ENCODE measurements at regions not wholly inside any gene's neighbourhood (a gene's known extent, or its start where the extent isn't known, plus 50 kb on each side); places are given as distances from the start of the nearest gene placed in this dataset.
"Not testable (repeated sequence)": the region's sequence is repeated elsewhere in the genome, so short reads cannot be mapped to it uniquely, and the experiment has no call there.

GRCh38 chr16:9141813-9142212, 50.4 kb downstream of the HAPSTR1 start:
- no peak for DNase-seq (ENCODE audit: insufficient read length, low spot score)
- FAIRE-seq = no peak

- DNase-seq (ENCODE audit: insufficient read length, low spot score) (no peak), FAIRE-seq (no peak)
These were observed 52.7 kb downstream of the HAPSTR1 start for GRCh38 chr16:9144106-9144505.

- FAIRE-seq = no peak
- DNase-seq (ENCODE audit: insufficient read length, low spot score) = no peak
These were observed 57.1 kb downstream of the HAPSTR1 start for GRCh38 chr16:9148374-9149015.

- no peak for FAIRE-seq
- DNase-seq (ENCODE audit: insufficient read length, low spot score) = no peak
These were observed 59.6 kb downstream of the HAPSTR1 start for GRCh38 chr16:9151074-9151473.

- DNase-seq (ENCODE audit: insufficient read length, low spot score) (no peak), FAIRE-seq (no peak)
These were observed 60.2 kb downstream of the HAPSTR1 start for GRCh38 chr16:9151597-9151996.

- FAIRE-seq (peak; percentile 96), DNase-seq (ENCODE audit: insufficient read length, low spot score) (no peak)
These were observed 61.4 kb downstream of the HAPSTR1 start for GRCh38 chr16:9152649-9153501.

GRCh38 chr16:9153502-9153864, 62.0 kb downstream of the HAPSTR1 start:
- FAIRE-seq = no peak
- DNase-seq (ENCODE audit: insufficient read length, low spot score) = no peak

- DNase-seq (ENCODE audit: insufficient read length, low spot score) (no peak), FAIRE-seq (no peak)
These were observed 63.3 kb downstream of the HAPSTR1 start for GRCh38 chr16:9154567-9155410.

- no peak for DNase-seq (ENCODE audit: insufficient read length, low spot score)
These were observed 64.4 kb downstream of the HAPSTR1 start for GRCh38 chr16:9155871-9156270.

GRCh38 chr16:9159839-9160550, 68.6 kb downstream of the HAPSTR1 start:
- DNase-seq (ENCODE audit: insufficient read length, low spot score) (peak; percentile 81), FAIRE-seq (peak; percentile 55)

More at GRCh38 chr16:9155871-9156270, 64.4 kb downstream of the HAPSTR1 start:
- FAIRE-seq = no peak

GRCh38 chr16:9160551-9160911, 69.1 kb downstream of the HAPSTR1 start:
- no peak for DNase-seq (ENCODE audit: insufficient read length, low spot score)

GRCh38 chr16:9165681-9166080, 74.2 kb downstream of the HAPSTR1 start:
- no peak for FAIRE-seq

More at GRCh38 chr16:9160551-9160911, 69.1 kb downstream of the HAPSTR1 start:
- FAIRE-seq = no peak

GRCh38 chr16:9166326-9166993, 75.0 kb downstream of the HAPSTR1 start:
- FAIRE-seq; DNase-seq (ENCODE audit: insufficient read length, low spot score): not testable (repeated sequence)

More at GRCh38 chr16:9165681-9166080, 74.2 kb downstream of the HAPSTR1 start:
- DNase-seq (ENCODE audit: insufficient read length, low spot score) = no peak

GRCh38 chr16:9169094-9169493, 77.7 kb downstream of the HAPSTR1 start:
- DNase-seq (ENCODE audit: insufficient read length, low spot score) = no peak
- peak; percentile 31 for FAIRE-seq

GRCh38 chr16:9170470-9170869, 79.0 kb downstream of the HAPSTR1 start:
- DNase-seq (ENCODE audit: insufficient read length, low spot score) = no peak
- no peak for FAIRE-seq

GRCh38 chr16:9176547-9177418, 85.3 kb downstream of the HAPSTR1 start:
- DNase-seq (ENCODE audit: insufficient read length, low spot score) (no peak), FAIRE-seq (no peak)

- DNase-seq (ENCODE audit: insufficient read length, low spot score) (no peak), FAIRE-seq (no peak)
These were observed 86.4 kb downstream of the HAPSTR1 start for GRCh38 chr16:9177861-9178260.

- DNase-seq (ENCODE audit: insufficient read length, low spot score) (no peak), FAIRE-seq (no peak)
These were observed 92.4 kb downstream of the HAPSTR1 start for GRCh38 chr16:9183682-9184353.

GRCh38 chr16:9184354-9184690, 92.9 kb downstream of the HAPSTR1 start:
- DNase-seq (ENCODE audit: insufficient read length, low spot score) = no peak
- no peak for FAIRE-seq
